Neural progenitor cell (in vitro differentiated cells): ENCODE measurements at regions not wholly inside any gene's neighbourhood (a gene's known extent, or its start where the extent isn't known, plus 50 kb on each side); places are given as distances from the start of the nearest gene placed in this dataset.

Experiments used
- CTCF ChIP-seq: fragments of 200-600 bp; sonication (generic); IDR thresholded peaks from 2 replicates; pipeline ENCODE4 v1.5.1; 2017; ENCODE audit warnings: antibody characterized with exemption, mild to moderate bottlenecking
- EZH2 ChIP-seq: fragments of 200-600 bp; sonication (generic); IDR thresholded peaks from 2 replicates; pipeline ENCODE4 v1.6.1; 2017; ENCODE audit warnings: antibody characterized with exemption, mild to moderate bottlenecking, moderate library complexity
- EZH2phosphoT487 ChIP-seq: fragments of 200-600 bp; sonication (generic); IDR thresholded peaks from 2 replicates; pipeline ENCODE4 v1.6.1; 2017; ENCODE audit warnings: antibody characterized with exemption

GRCh38 chr12:107372229-107372658 lies 278.9 kb upstream of the CRY1 start:
- no peak for TF ChIP-seq CTCF
- TF ChIP-seq EZH2phosphoT487: no peak
- TF ChIP-seq EZH2: no peak
